Loucy (cell line): ENCODE measurements at regions not wholly inside any gene's neighbourhood (a gene's known extent, or its start where the extent isn't known, plus 50 kb on each side); places are given as distances from the start of the nearest gene placed in this dataset.

Experiments
- H2AFZ ChIP-seq: fragments of 200-600 bp; sonication (generic); 2 replicates; pipeline ENCODE4 v1.6.0; 2016; ENCODE audit warnings: antibody characterized with exemption, mild to moderate bottlenecking, low read length, moderate library complexity
- H3F3A ChIP-seq: fragments of 200-600 bp; 2 replicates; pipeline ENCODE4 v1.6.0; 2016; ENCODE audit warnings: antibody characterized with exemption, low read depth, mild to moderate bottlenecking
- H3K27me3 ChIP-seq: fragments of 200-600 bp; sonication (generic); 2 replicates; pipeline ENCODE4 v1.6.1; 2014; ENCODE audit warnings: low read length, mild to moderate bottlenecking; ENCODE audit not compliant: insufficient read depth, poor library complexity, severe bottlenecking
- H3K36me3 ChIP-seq: fragments of 200-600 bp; sonication (generic); 2 replicates; pipeline ENCODE4 v1.6.1; 2016; ENCODE audit warnings: low read length; ENCODE audit not compliant: insufficient read depth
- H3K4me1 ChIP-seq: fragments of 200-600 bp; sonication (generic); 2 replicates; pipeline ENCODE4 v1.5.1; 2014; ENCODE audit warnings: low read length, mild to moderate bottlenecking; ENCODE audit not compliant: insufficient read depth, poor library complexity, severe bottlenecking
- H3K4me2 ChIP-seq: fragments of 200-600 bp; sonication (generic); 2 replicates; pipeline ENCODE4 v1.6.0; 2014; ENCODE audit warnings: antibody characterized with exemption, low read length, low read depth, mild to moderate bottlenecking; ENCODE audit not compliant: poor library complexity, severe bottlenecking
- H3K4me3 ChIP-seq: fragments of 200-600 bp; sonication (generic); 2 replicates; pipeline ENCODE4 v1.5.1; 2014; ENCODE audit warnings: low read length, mild to moderate bottlenecking, mixed read lengths; ENCODE audit not compliant: poor library complexity, severe bottlenecking
- H3K79me2 ChIP-seq: fragments of 200-600 bp; sonication (generic); 2 replicates; pipeline ENCODE4 v1.6.1; 2014; ENCODE audit warnings: low read length; ENCODE audit not compliant: insufficient read depth
- H3K9ac ChIP-seq: fragments of 200-600 bp; sonication (generic); 2 replicates; pipeline ENCODE4 v1.6.0; 2014; ENCODE audit warnings: mild to moderate bottlenecking, low read depth, low read length, moderate library complexity; ENCODE audit not compliant: poor library complexity, severe bottlenecking
- H3K9me2 ChIP-seq: fragments of 200-600 bp; sonication (generic); replicated peaks from 2 replicates; pipeline ENCODE4 v1.6.1; 2016; ENCODE audit warnings: low read depth, low read length, mixed read lengths
- H3K9me3 ChIP-seq: fragments of 200-600 bp; sonication (generic); 2 replicates; pipeline ENCODE4 v1.6.1; 2014; ENCODE audit warnings: mild to moderate bottlenecking, antibody characterized with exemption, low read length, low read depth; ENCODE audit not compliant: insufficient read depth
- H4K20me1 ChIP-seq: fragments of 200-600 bp; sonication (generic); 2 replicates; pipeline ENCODE4 v1.6.0; 2014; ENCODE audit warnings: antibody characterized with exemption, low read length, mild to moderate bottlenecking; ENCODE audit not compliant: insufficient read depth, poor library complexity, severe bottlenecking
- EZH2phosphoT487 ChIP-seq: fragments of 200-600 bp; IDR thresholded peaks from 2 replicates; pipeline ENCODE4 v1.6.1; 2018; ENCODE audit warnings: antibody characterized with exemption, mild to moderate bottlenecking, moderate library complexity, borderline replicate concordance
- TF ChIP-seq, protein P1 (sequence below): fragments of 200-600 bp; sonication (generic); conservative IDR thresholded peaks from 2 replicates; pipeline ENCODE4 v1.5.1; 2014; ENCODE audit warnings: mild to moderate bottlenecking, antibody characterized with exemption, low read length

DNA sequence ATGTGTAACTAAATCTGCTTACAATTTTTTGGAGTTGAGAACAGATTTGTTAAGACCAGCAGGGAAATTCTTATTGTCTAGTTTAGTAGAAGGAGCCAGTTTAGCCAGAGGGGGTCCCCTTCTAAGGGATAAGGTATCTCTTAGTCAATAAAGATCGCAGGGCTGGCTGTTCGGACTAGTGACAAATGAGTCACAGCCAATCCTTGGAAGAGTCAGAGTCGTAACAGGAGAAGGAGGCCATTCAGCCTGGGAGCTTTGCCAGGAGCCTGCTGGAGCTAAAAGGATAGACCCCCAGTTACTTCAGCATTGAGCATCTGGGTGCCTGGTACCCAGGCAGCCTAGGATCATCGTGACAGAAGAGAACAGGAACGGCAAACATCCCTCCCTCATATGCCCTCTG lies 191.6 kb upstream of the ARHGAP20 start:
- Histone ChIP-seq H3K4me3 (no peak overlapping the region), H3F3A (no peaks in the 10 kb centered on the region), H2AFZ (no peak overlapping the region), H3K9me3 (no peaks in the 10 kb centered on the region), H4K20me1 (no peaks in the 10 kb centered on the region), H3K27me3 (peaks cover 64% of the 10 kb centered on the region), H3K4me2 (no peak overlapping the region), H3K36me3 (no peaks in the 10 kb centered on the region), H3K9ac (no peak overlapping the region), H3K9me2 (no peaks in the 10 kb centered on the region), H3K79me2 (no peaks in the 10 kb centered on the region), H3K4me1 (peaks cover 17% of the 10 kb centered on the region)
- TF ChIP-seq, protein P1, sequence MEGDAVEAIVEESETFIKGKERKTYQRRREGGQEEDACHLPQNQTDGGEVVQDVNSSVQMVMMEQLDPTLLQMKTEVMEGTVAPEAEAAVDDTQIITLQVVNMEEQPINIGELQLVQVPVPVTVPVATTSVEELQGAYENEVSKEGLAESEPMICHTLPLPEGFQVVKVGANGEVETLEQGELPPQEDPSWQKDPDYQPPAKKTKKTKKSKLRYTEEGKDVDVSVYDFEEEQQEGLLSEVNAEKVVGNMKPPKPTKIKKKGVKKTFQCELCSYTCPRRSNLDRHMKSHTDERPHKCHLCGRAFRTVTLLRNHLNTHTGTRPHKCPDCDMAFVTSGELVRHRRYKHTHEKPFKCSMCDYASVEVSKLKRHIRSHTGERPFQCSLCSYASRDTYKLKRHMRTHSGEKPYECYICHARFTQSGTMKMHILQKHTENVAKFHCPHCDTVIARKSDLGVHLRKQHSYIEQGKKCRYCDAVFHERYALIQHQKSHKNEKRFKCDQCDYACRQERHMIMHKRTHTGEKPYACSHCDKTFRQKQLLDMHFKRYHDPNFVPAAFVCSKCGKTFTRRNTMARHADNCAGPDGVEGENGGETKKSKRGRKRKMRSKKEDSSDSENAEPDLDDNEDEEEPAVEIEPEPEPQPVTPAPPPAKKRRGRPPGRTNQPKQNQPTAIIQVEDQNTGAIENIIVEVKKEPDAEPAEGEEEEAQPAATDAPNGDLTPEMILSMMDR, result no peak
- no peak for TF ChIP-seq EZH2phosphoT487

DNA sequence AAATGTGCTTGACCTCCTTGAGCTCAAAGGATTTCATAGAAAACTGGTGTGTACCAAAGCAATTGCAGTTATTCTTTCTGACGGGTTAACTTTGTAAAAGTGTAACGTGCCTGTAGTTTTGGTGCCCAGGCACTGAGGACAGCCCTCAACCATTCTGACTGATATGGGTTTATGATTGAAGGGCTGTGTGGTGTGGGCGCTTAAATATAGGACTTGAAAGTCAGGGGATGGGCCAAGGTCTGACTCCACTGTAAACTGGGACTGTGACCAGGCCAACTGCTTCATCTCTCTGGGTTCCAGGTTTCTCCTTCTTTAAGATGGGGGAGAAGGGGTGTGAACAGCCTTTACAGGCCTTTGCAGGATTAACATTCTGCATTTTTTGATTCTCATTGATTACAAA lies 191.1 kb upstream of the ARHGAP20 start:
- H3K9ac ChIP-seq, result no peak overlapping the region
- H3K9me3 ChIP-seq, result no peaks in the 10 kb centered on the region
- H2AFZ ChIP-seq, result no peak overlapping the region
- no peaks in the 10 kb centered on the region for H3K36me3 ChIP-seq
- no peak overlapping the region for H3K4me2 ChIP-seq
- H3F3A ChIP-seq, result no peaks in the 10 kb centered on the region
- no peaks in the 10 kb centered on the region for H3K79me2 ChIP-seq
- peaks cover 13% of the 10 kb centered on the region for H3K4me1 ChIP-seq
- no peak overlapping the region for H3K4me3 ChIP-seq
- H4K20me1 ChIP-seq, result no peaks in the 10 kb centered on the region
- no peaks in the 10 kb centered on the region for H3K9me2 ChIP-seq
- TF ChIP-seq EZH2phosphoT487, result no peak
- TF ChIP-seq, protein P1, result no peak
- H3K27me3 ChIP-seq, result peaks cover 60% of the 10 kb centered on the region

DNA sequence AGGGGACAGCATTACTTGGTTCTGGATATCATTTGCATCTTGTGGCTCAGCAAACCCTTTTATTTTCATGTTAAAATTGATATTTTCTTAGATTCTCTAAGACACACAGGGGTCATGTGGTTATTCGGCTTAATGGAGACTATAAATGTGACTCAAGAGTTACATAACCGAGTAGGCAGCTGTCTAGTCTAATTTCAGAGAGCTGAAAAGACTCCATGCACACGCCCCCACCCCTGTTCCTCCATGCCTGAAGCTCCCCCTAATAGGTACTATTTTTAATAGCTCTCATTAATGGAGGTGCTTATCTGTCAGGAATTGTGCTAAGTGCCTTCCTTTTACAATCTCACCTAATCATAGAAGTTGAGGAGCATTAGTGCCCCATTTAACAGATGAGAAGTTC lies 189.2 kb upstream of the ARHGAP20 start:
- no peak overlapping the region for H2AFZ ChIP-seq
- H3K27me3 ChIP-seq, result peaks cover 58% of the 10 kb centered on the region
- no peak for TF ChIP-seq EZH2phosphoT487
- TF ChIP-seq, protein P1, result no peak
- no peak overlapping the region for H3K4me3 ChIP-seq
- H4K20me1 ChIP-seq, result no peaks in the 10 kb centered on the region
- H3K36me3 ChIP-seq, result no peaks in the 10 kb centered on the region
- no peaks in the 10 kb centered on the region for H3F3A ChIP-seq
- H3K9me3 ChIP-seq, result no peaks in the 10 kb centered on the region
- H3K4me2 ChIP-seq, result no peak overlapping the region
- no peaks in the 10 kb centered on the region for H3K79me2 ChIP-seq
- no peaks in the 10 kb centered on the region for H3K9me2 ChIP-seq
- H3K9ac ChIP-seq, result no peak overlapping the region
- H3K4me1 ChIP-seq, result no peaks in the 10 kb centered on the region
